Ascending aorta (tissue), 2 donors: ENCODE measurements at regions not wholly inside any gene's neighbourhood (a gene's known extent, or its start where the extent isn't known, plus 50 kb on each side); places are given as distances from the start of the nearest gene placed in this dataset.
"Not testable (repeated sequence)": the region's sequence is repeated elsewhere in the genome, so short reads cannot be mapped to it uniquely, and the experiment has no call there.

Experiments used
- DNase-seq, 2 donors: peaks; one replicate each; pipeline ENCODE4 v3.0.0-alpha.2; 2019; ENCODE audit warnings: low spot score in 2 of 2
- H3K27ac ChIP-seq, 2 donors: fragments of 200-600 bp; sonication (generic); one replicate each; pipeline ENCODE4 v1.5.1; 2016 to 2017; ENCODE audit warnings: mild to moderate bottlenecking in 1 of 2
- H3K27me3 ChIP-seq: fragments of 200-600 bp; sonication (generic); one replicate; pipeline ENCODE4 v1.5.1; 2017
- H3K36me3 ChIP-seq, 2 donors: fragments of 200-600 bp; sonication (generic); one replicate each; pipeline ENCODE4 v1.5.1; 2016
- H3K4me1 ChIP-seq, 2 donors: fragments of 200-600 bp; sonication (generic); one replicate each; pipeline ENCODE4 v1.5.1; 2016 to 2017; ENCODE audit warnings: mild to moderate bottlenecking in 1 of 2
- H3K4me3 ChIP-seq, 2 donors: fragments of 200-600 bp; sonication (generic); one replicate each; pipeline ENCODE4 v1.5.1; 2016 to 2017; ENCODE audit warnings: mild to moderate bottlenecking in 1 of 2
- H3K9me3 ChIP-seq, 2 donors: fragments of 200-600 bp; sonication (generic); one replicate each; pipeline ENCODE4 v1.5.1; 2016
- intact Hi-C: fragments of 100-400 bp; cut with DNase I; formaldehyde crosslinking; loops from one replicate; pipeline ENCODE4 v1.15.1; 2023
- TF ChIP-seq, protein P1 (sequence below), 3 experiments: fragments of 200-600 bp in 2 of 3; fragments of 450-650 bp in 1 of 3; sonication (generic) in 2 of 3; IDR thresholded peaks; one replicate each; pipeline ENCODE4 v1.5.1; 2016 to 2019; ENCODE audit warnings: antibody characterized with exemption in 3 of 3, mild to moderate bottlenecking in 1 of 3, moderate library complexity in 1 of 3

DNA sequence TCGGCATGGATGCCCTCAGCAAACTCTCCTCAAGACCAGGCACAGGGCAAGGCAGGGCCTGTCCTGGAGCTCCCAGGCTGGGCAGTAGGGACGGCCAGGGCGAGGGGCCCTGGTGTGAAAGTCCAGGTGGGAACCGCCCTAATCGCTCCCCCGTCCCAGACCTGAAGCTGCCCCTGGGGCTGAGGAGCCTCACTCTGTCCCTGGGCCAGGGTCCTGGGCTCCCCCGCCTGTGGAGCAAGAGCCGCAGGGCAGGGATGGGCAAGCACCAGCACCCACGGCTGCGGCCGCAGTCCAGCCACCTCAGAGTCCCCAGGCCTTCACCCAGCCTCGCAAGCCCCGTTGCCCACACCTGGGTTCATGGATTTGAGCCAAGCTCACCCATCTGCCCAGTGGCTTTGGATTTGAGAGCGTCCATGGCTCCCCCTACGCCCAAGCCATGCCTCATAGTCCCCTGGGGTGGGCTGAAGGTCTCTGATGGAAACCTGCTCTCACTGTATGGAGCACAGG lies 102.4 kb upstream of the C14orf180 start:
- Histone ChIP-seq H3K36me3 (no peaks in the 10 kb centered on the region), H3K4me1 (no peaks in the 10 kb centered on the region), H3K27ac (no peak overlapping the region), H3K27me3 (no peaks in the 10 kb centered on the region), H3K4me3 (no peak overlapping the region), H3K9me3 (peaks cover 0 to 12% of the 10 kb centered on the region in 2 donors)
- DNase-seq = no peak
- intact Hi-C loops = no loop called here
- TF ChIP-seq, protein P1, sequence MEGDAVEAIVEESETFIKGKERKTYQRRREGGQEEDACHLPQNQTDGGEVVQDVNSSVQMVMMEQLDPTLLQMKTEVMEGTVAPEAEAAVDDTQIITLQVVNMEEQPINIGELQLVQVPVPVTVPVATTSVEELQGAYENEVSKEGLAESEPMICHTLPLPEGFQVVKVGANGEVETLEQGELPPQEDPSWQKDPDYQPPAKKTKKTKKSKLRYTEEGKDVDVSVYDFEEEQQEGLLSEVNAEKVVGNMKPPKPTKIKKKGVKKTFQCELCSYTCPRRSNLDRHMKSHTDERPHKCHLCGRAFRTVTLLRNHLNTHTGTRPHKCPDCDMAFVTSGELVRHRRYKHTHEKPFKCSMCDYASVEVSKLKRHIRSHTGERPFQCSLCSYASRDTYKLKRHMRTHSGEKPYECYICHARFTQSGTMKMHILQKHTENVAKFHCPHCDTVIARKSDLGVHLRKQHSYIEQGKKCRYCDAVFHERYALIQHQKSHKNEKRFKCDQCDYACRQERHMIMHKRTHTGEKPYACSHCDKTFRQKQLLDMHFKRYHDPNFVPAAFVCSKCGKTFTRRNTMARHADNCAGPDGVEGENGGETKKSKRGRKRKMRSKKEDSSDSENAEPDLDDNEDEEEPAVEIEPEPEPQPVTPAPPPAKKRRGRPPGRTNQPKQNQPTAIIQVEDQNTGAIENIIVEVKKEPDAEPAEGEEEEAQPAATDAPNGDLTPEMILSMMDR (IDR thresholded peaks at IDR 0.05) = no peak

DNA sequence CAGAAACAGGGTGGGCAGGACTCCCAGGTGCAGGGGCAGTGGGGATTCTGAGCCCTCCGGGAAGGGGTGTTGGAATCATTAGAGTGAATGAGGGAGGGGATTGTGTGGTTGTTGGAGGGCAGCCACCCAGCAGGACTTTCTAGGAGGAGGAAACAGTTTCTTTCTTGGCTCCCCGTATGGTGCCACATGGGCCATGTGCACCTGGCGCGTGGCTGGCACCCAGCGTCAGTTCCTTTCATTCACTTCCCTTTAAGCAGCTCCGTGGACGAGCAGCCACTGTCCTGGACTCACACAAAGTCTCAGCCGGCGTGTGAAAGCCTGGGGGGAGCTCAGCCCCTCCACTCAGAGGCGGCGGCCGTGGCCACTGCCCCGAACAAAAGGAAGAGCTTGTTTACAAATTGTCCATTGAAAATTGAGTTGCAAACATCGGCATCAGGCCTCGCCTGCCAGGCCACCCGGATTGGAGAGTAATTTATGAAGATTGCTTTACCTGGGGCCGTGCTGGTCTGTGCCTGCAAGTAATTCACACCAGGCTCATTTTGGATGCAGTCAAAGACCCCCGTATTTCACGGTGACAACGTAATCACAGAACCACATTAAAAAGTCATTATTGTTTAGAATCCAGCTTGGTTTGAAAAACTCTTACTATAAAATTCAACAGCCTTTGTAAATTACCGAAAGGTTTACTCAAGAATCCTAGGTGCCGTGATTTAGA lies 101.7 kb upstream of the C14orf180 start:
- intact Hi-C loops = no loop called here
- Histone ChIP-seq H3K4me1 (no peaks in the 10 kb centered on the region), H3K4me3 (no peak overlapping the region), H3K27ac (no peak overlapping the region), H3K36me3 (no peaks in the 10 kb centered on the region), H3K27me3 (no peaks in the 10 kb centered on the region), H3K9me3 (peaks cover 0 to 12% of the 10 kb centered on the region in 2 donors)
- TF ChIP-seq, protein P1 (IDR thresholded peaks at IDR 0.05) = no peak
- no peak for DNase-seq

DNA sequence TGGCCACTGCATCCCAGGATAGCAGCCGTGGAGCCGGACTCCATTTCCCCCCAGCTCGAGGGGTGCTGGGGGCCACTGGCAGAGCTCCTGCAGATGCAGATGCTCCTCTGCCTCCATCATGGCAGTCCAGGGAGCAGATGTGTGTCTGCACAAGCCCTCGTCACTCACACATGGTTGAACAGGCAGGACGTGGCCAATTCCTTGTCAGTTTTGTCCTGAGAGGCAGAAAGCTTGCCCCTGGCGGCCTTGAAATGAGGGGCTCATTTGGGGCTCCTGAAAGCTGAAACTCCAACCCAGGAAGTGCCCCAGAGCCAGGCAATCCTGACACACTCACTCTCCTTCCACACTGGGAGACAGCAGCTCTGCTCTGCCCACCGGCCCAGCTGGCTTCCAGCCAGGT lies 100.9 kb upstream of the C14orf180 start:
- H3K4me1 ChIP-seq = no peaks in the 10 kb centered on the region
- H3K27ac ChIP-seq = no peak overlapping the region
- TF ChIP-seq, protein P1 (IDR thresholded peaks at IDR 0.05) = no peak
- intact Hi-C loops = no loop called here
- no peak for DNase-seq
- H3K36me3 ChIP-seq = no peaks in the 10 kb centered on the region
- H3K27me3 ChIP-seq = no peaks in the 10 kb centered on the region
- H3K9me3 ChIP-seq = peaks cover 0 to 12% of the 10 kb centered on the region in 2 donors
- H3K4me3 ChIP-seq = no peak overlapping the region

DNA sequence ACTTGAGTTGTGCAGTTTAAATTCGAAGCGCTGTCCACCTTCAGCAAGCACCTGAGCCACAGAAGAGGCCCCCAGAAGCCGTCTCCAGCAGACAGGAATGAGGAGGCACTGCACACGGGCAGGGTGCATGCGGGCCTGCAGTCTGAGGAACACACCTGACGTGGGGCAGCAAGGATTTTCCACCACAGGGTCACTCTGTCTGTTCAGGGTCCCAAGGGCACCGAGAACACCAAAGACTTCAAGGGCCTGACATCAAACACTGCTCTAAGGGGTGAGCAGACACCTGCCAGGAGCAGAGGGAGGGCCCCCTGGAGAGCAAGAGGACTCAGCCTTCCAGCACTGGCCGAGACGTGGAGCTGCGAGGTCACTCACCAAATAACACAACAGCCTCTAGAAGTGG lies 99.7 kb upstream of the C14orf180 start:
- no peaks in the 10 kb centered on the region for H3K27me3 ChIP-seq
- intact Hi-C loops = no loop called here
- peaks cover 0 to 12% of the 10 kb centered on the region in 2 donors for H3K9me3 ChIP-seq
- H3K36me3 ChIP-seq = no peaks in the 10 kb centered on the region
- no peak for DNase-seq
- no peak overlapping the region for H3K4me3 ChIP-seq
- no peak overlapping the region for H3K27ac ChIP-seq
- TF ChIP-seq, protein P1 (IDR thresholded peaks at IDR 0.05) = no peak
- no peaks in the 10 kb centered on the region for H3K4me1 ChIP-seq

DNA sequence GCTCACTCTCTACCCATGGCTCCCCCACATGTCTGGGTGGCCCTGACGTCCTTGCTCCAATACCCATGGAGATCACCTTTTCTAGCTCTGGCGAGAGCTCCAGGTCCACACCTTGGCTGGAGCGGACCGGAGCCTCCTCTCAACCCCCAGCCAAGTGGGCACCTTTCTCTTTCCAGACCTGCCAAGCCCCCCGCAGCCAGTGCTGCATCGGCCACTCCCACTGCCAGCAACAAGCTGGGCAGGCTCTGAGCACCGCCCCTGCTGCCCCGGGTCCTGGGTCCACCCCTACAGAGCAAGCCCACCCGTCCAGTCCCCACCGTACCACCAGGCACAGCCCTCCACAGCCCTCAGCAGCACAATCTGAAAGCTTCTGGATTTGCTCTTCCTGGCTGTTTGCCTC lies 98.2 kb upstream of the C14orf180 start:
- DNase-seq = no peak
- TF ChIP-seq, protein P1 (IDR thresholded peaks at IDR 0.05) = no peak
- Histone ChIP-seq H3K9me3 (peaks cover 0 to 12% of the 10 kb centered on the region in 2 donors), H3K27me3 (no peaks in the 10 kb centered on the region), H3K36me3 (no peaks in the 10 kb centered on the region), H3K27ac (no peak overlapping the region), H3K4me1 (no peaks in the 10 kb centered on the region), H3K4me3 (no peak overlapping the region)
- intact Hi-C loops = no loop called here

DNA sequence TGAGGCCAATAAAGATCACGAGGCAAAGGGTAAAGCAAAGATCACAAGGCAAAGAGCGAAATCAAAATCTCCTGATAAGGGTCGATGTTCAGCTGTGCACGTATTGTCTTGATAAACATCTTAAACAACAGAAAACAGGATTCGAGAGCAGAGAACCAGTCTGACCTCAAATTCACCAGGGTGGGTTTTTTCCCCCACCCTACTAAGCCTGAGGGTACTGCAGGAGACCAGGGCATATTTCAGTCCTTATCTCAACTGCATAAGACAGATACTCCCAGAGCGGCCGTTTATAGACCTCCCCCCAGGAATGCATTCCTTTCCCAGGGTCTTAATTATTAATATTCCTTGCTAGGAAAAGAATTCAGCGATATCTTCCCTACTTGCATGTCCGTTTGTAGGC lies 97.5 kb upstream of the C14orf180 start:
- DNase-seq, H3K4me3 ChIP-seq, H3K27ac ChIP-seq, intact Hi-C loops, H3K27me3 ChIP-seq, H3K4me1 ChIP-seq, H3K36me3 ChIP-seq: not testable (repeated sequence)
- peaks cover 0 to 12% of the 10 kb centered on the region in 2 donors for H3K9me3 ChIP-seq
